Left cardiac atrium (tissue), 4 donors: ENCODE measurements at regions not wholly inside any gene's neighbourhood (a gene's known extent, or its start where the extent isn't known, plus 50 kb on each side); places are given as distances from the start of the nearest gene placed in this dataset.
"Not testable (repeated sequence)": the region's sequence is repeated elsewhere in the genome, so short reads cannot be mapped to it uniquely, and the experiment has no call there.

Experiments used
- ATAC-seq, 2 donors: fragments of 200-7000 bp; cut with Tn5 transposase; one replicate each; pipeline ENCODE4 v1.9.1; 2020; ENCODE audit warnings: mild to moderate bottlenecking in 2 of 2, moderate library complexity in 2 of 2
- DNase-seq: peaks from one replicate; pipeline ENCODE4 v3.0.0-alpha.2; 2020
- intact Hi-C, 2 donors: fragments of 100-400 bp; cut with DNase I; formaldehyde crosslinking; loops; one replicate each; pipeline versions ENCODE4 v1.14.1 to v1.15.1; 2022 to 2023
- donor health status: DM: no; HTN: yes; CAD: no.
- donor health status: DM: no; HTN: yes; CAD: no; lungs with severe emphysema.
- donor health status: DM: yes; HTN: yes; CAD: no.
- donor health status: Dilated cardiomyopathy.

DNA sequence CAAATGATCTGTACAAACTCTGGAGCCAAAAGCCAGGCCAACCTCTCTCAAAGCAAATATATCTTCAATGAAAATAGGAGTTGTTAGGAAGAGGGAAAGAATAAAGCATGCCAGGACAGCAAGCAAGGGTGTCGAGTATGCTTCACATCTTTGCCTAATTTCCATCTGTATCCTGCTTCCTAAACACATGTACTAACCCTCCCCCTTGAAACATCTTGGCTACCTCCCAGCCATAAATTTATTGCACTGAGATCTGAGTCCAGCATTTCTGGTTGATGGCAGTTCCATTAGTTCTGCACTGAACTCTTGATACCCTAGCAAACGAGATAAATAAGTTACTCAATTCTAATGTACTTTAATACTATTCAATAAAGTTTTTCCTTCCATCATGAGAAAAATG is 430.5 kb upstream of the TRAM1L1 start:
- ATAC-seq, result no peak
- intact Hi-C loops, result no loop called here
- DNase-seq, result no peak

- intact Hi-C loops, result no loop called here
- ATAC-seq (no peak), DNase-seq (no peak)
These were observed 442.2 kb upstream of the TRAM1L1 start for GRCh38 chr4:117527601-117528000.

GRCh38 chr4:117529401-117529800 is 444.0 kb upstream of the TRAM1L1 start:
- intact Hi-C loops, result no loop called here
- no peak for ATAC-seq

DNA sequence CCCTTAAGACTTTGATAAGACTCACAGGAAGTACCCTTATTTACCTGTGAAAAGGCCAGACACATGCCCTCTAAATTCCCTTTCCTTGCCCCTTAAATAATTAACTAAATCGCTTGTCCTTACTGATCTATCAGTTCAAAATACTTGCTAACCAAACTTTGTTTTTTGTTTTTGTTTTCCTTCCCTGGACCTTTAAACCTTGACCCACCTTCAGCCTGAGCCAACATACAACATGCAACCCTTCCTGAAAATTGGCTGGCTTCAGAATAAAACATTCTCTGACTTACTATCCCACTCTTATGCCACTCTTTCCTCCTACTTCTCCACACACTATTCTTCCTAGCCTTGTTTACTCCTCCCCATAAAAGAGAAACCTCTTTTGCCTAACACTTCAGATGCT is 448.1 kb upstream of the TRAM1L1 start:
- ATAC-seq (no peak), DNase-seq (no peak)
- intact Hi-C loops, result no loop called here

More at GRCh38 chr4:117529401-117529800, 444.0 kb upstream of the TRAM1L1 start:
- no peak for DNase-seq

DNA sequence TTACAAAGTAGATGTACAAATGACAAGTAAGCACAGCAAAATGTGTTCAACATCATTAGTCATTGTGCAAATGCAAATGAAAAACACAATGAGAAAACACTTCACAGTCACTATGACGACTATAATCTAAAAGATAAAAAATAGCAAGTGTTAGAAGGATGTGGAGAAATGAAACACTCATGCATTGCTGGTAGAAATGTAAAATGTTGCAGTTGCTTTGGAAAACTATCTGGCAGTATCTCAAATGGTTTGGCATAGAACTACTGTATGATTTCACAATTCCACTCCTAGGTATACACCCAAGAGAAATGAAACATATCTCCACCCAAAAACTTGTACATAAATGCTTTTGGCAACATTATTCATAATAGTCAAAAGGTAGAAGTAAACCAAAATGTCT is 459.7 kb upstream of the TRAM1L1 start:
- intact Hi-C loops, result no loop called here
- peak in 1 of 2 donors; percentile 64 for ATAC-seq
- no peak for DNase-seq

GRCh38 chr4:117549524-117549923 is 464.1 kb upstream of the TRAM1L1 start:
- intact Hi-C loops, result no loop called here
- ATAC-seq (no peak), DNase-seq (no peak)

- DNase-seq, result no peak
- intact Hi-C loops, result no loop called here
- no peak for ATAC-seq
These were observed 464.7 kb upstream of the TRAM1L1 start for GRCh38 chr4:117550085-117550484.

DNA sequence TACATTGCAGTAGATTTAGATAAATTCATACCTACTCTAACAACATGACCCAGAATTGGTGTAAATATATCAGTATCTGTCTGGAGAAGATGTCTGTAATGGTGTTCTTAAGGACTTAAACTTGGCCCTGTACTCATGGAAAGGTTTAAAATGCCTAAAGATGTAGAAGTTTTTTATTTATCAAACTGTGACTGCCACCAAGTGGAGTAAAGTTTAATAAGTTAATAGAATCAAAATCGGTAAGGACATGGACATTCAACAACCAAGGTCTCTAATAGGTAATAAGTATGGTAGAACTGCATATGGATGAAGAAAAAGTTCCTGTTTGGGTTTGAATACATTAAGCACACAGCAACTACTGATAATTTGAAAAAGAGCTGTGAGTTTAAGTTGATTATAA is 474.0 kb upstream of the NDST3 start:
- DNase-seq, result no peak
- intact Hi-C loops, result no loop called here
- no peak for ATAC-seq

DNA sequence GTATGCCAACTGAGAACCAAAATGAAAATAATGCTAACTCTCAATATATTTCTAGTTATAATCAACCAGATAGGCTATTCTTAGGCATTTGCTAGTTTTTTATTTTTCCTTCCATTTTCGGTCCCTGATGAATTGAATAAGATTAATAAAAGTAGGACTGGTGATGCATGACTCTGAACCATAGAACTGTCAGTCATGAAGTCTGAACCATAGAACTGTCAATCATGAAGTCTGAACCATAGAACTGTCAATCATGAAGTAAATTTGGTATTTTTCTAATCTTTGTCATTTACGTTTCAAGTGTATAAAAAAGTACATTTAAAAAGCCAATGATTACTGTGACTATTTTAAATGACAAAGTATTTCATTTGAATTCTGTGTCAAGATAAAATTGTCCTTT is 460.2 kb upstream of the NDST3 start:
- intact Hi-C loops, result no loop called here
- no peak for DNase-seq
- ATAC-seq, result no peak

GRCh38 chr4:117575850-117576249 is 458.4 kb upstream of the NDST3 start:
- intact Hi-C loops, result no loop called here
- ATAC-seq (no peak), DNase-seq (no peak)

- DNase-seq, result no peak
- no peak for ATAC-seq
- intact Hi-C loops, result no loop called here
These were observed 456.5 kb upstream of the NDST3 start for GRCh38 chr4:117577686-117578311.

- ATAC-seq (no peak), DNase-seq (no peak)
- intact Hi-C loops, result no loop called here
These were observed 445.5 kb upstream of the NDST3 start for GRCh38 chr4:117588771-117589170.

DNA sequence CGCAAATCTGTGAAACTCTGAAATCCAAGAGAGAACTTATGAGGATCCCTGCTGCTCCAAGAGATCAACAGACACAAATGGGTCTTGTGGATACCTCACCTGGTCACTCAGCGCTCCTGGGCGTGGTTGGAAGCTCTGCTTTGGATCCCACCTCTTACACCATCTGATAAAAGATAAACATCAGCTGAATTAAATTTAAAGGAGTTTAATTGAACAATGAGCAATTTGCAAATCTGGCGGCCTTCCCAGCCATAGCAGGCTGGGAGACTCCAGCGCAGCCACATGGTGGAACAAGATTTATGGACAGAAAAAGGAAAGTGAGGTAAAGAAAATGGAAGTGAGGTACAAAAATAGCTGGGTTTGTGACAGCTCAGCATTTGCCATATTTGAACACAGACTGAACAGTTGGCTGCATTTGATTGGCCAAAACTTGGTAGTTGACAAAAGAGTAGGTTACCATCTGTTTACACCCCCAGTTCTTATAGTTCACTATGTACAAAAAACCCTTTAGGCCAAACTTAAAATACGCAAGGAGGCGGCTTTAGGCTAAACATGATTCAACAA is 437.3 kb upstream of the NDST3 start:
- intact Hi-C loops, result no loop called here
- DNase-seq (no peak), ATAC-seq (no peak)

DNA sequence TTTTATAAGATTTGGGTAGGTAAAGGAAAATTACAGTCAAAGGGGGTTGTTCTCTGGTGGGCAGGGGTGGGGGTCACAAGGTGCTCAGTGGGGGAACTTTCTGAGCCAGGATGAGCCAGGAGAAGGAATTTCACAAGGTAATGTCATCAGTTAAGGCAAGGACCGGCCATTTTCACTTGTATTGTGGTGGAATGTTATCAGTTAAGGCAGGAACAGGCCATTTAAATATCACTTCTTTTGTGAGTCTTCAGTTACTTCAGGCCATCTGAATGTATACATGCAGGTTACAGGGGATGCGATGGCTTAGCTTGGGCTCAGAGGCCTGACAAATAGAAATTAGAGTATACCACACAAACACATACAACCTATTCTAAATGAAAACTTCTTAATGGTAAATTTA is 434.9 kb upstream of the NDST3 start:
- ATAC-seq, intact Hi-C loops, DNase-seq: not testable (repeated sequence)

DNA sequence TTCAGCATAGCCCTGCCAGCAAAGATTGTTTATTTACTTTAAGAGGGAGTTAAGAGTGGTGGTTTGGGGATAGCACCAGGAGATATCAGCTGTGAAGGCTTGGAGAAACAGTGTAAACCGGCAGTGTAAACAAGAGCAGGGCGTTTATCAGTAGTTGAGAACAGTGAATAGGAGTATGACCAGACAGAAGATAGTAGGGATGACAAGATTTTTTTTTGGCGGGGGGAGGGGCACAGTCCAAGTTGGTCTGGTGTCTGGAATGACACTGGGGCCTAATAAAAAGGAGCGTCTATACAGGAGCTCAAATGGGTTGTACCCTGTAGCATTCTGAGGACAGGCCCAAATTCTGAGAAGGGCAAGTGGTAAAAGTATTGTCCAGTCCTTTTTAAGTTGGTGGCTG is 433.4 kb upstream of the NDST3 start:
- DNase-seq, intact Hi-C loops, ATAC-seq: not testable (repeated sequence)

GRCh38 chr4:117610706-117611308 is 423.5 kb upstream of the NDST3 start:
- ATAC-seq (no peak), DNase-seq (no peak)
- intact Hi-C loops, result no loop called here

GRCh38 chr4:117621673-117622072 is 412.6 kb upstream of the NDST3 start:
- DNase-seq, result no peak
- intact Hi-C loops, result no loop called here
- no peak for ATAC-seq

DNA sequence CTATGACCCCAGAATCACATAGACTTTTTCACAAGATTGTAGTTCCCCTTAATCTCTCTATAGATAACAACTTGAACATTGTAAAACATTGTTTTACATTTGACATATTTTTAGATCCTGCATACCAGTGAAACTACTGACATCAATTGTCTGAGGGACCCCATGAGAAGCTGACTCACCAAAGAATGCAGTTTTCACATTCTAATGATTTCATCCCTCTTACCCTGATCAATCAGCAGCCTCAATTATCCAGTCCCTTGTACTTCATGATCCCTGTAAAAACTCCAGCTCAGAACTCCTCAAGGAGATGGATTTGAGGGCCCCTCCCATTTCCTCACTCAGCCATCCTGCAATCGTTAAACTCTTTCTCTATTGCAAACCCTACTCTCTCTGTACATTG is 411.0 kb upstream of the NDST3 start:
- ATAC-seq (no peak), DNase-seq (no peak)
- intact Hi-C loops, result no loop called here

- no peak for DNase-seq
- intact Hi-C loops, result no loop called here
- no peak for ATAC-seq
These were observed 407.6 kb upstream of the NDST3 start for GRCh38 chr4:117626664-117627063.

DNA sequence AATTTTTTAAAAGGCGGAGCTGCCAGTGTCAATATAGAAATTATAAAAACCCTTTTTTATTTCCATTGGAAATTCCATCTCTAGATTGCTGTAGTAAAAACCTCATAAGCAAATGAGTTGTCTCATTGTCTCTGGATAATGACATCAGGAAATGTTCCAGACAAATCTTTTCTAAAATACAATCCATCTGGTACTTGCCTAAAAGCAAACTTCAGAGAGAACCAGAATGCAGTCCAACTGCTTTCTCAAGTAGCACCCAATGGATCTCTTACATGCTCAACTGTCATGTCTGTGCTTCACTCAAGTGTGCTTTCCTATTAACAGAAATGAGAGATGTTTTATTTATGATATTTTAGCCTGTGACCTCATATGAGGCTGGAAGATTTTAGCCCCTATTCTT is 399.6 kb upstream of the NDST3 start:
- DNase-seq, result no peak
- intact Hi-C loops, result no loop called here
- ATAC-seq, result no peak

DNA sequence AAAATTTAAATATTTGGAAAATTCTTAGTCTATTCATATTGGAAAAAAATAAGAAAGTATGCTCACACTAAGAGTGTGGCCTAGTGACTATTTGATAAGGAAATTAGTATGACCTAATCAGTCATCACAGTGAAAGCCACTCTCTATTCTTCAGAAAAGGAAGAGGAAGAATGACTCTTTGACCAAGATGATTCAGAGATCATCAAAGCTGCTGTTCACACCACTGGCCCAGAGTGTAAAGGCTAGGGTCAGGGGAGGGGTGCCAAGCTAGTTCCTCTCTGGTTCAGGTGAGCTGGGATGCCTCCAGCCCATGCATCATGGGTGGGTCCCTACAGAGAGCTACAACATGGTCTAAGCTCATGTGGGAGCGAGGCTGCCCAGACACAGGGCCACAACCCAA is 396.9 kb upstream of the NDST3 start:
- DNase-seq, result no peak
- intact Hi-C loops, result no loop called here
- ATAC-seq, result no peak
